ENCODE measurements at regions not wholly inside any gene's neighbourhood (a gene's known extent, or its start where the extent isn't known, plus 50 kb on each side); places are given as distances from the start of the nearest gene placed in this dataset.

DNA sequence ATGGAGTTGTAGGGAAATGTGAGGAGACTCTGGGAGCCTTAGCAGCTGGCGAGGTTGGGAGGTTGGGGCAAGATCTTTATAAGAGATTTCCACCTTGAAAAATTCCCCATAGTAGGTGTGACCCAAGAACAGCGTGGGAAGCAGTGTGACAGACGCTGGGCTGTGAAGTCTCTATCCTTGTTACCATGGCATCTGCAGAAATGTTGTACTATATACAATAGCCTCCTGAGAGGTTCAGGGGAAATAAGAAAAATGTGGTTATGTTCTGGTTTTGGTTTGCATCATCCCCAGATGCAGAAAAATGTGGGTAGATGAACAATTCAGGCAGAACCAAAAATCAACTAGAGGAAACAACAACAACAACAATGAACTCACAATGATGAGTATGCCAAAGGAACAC lies 498.6 kb downstream of the SH2D4B start:
- TF ChIP-seq, protein P1, sequence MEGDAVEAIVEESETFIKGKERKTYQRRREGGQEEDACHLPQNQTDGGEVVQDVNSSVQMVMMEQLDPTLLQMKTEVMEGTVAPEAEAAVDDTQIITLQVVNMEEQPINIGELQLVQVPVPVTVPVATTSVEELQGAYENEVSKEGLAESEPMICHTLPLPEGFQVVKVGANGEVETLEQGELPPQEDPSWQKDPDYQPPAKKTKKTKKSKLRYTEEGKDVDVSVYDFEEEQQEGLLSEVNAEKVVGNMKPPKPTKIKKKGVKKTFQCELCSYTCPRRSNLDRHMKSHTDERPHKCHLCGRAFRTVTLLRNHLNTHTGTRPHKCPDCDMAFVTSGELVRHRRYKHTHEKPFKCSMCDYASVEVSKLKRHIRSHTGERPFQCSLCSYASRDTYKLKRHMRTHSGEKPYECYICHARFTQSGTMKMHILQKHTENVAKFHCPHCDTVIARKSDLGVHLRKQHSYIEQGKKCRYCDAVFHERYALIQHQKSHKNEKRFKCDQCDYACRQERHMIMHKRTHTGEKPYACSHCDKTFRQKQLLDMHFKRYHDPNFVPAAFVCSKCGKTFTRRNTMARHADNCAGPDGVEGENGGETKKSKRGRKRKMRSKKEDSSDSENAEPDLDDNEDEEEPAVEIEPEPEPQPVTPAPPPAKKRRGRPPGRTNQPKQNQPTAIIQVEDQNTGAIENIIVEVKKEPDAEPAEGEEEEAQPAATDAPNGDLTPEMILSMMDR (IDR thresholded peaks at IDR 0.05; ENCODE audit: unreplicated experiment), result no peak
- no peak for DNase-seq
- Mint-ChIP-seq H3K9me3 (ENCODE audit: low read depth, unreplicated experiment) (peaks cover 5% of the 10 kb centered on the region), H3K36me3 (ENCODE audit: insufficient read depth, unreplicated experiment) (no peaks in the 10 kb centered on the region), H3K27me3 (ENCODE audit: unreplicated experiment) (peaks cover 18% of the 10 kb centered on the region), H3K27ac (ENCODE audit: unreplicated experiment) (no peak overlapping the region), H3K4me3 (ENCODE audit: low read depth, unreplicated experiment) (no peak overlapping the region), H3K4me1 (ENCODE audit: low read depth, unreplicated experiment) (no peaks in the 10 kb centered on the region)
- no TSS peak for BruUV-seq (replicated peaks)
- intact Hi-C loops (cut with micrococcal nuclease; ENCODE audit: unreplicated experiment), result no loop called here
- CTCF ChIA-PET, result no interaction called here

GRCh38 chr10:81040031-81040430 lies 502.3 kb downstream of the SH2D4B start:
- intact Hi-C loops (cut with micrococcal nuclease; ENCODE audit: unreplicated experiment), result no loop called here
- DNase-seq, result no peak
- H3K27me3 Mint-ChIP-seq (ENCODE audit: unreplicated experiment), result peaks cover 13% of the 10 kb centered on the region
- CTCF ChIA-PET, result no interaction called here
- peaks cover 3% of the 10 kb centered on the region for H3K9me3 Mint-ChIP-seq (ENCODE audit: low read depth, unreplicated experiment)
- TF ChIP-seq, protein P1 (IDR thresholded peaks at IDR 0.05; ENCODE audit: unreplicated experiment), result no peak
- no peak overlapping the region for H3K4me3 Mint-ChIP-seq (ENCODE audit: low read depth, unreplicated experiment)
- no peaks in the 10 kb centered on the region for H3K4me1 Mint-ChIP-seq (ENCODE audit: low read depth, unreplicated experiment)
- H3K36me3 Mint-ChIP-seq (ENCODE audit: insufficient read depth, unreplicated experiment), result no peaks in the 10 kb centered on the region
- BruUV-seq (replicated peaks), result no TSS peak
- no peak overlapping the region for H3K27ac Mint-ChIP-seq (ENCODE audit: unreplicated experiment)

DNA sequence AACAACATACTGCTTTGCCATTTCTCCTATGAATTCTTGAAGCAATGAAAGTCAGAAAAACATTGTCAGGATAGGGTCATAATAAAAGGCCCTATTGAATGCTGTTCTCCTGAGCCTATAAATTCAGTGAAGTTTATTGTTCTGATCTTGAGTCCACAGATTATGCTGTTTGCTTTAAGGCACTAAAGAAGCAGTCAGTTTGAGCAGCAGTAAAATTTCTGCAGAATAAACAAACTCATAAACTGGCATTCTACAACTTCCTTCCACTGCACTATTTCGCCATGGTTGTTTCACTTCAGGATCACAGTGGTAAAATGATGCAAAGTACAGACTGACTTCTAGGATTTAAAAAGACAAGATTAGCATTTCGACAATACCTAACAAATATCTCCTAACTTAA lies 503.2 kb downstream of the SH2D4B start:
- Mint-ChIP-seq H3K4me1 (ENCODE audit: low read depth, unreplicated experiment) (no peaks in the 10 kb centered on the region), H3K27ac (ENCODE audit: unreplicated experiment) (no peak overlapping the region), H3K36me3 (ENCODE audit: insufficient read depth, unreplicated experiment) (no peaks in the 10 kb centered on the region), H3K27me3 (ENCODE audit: unreplicated experiment) (peaks cover 3% of the 10 kb centered on the region), H3K9me3 (ENCODE audit: low read depth, unreplicated experiment) (no peaks in the 10 kb centered on the region), H3K4me3 (ENCODE audit: low read depth, unreplicated experiment) (no peak overlapping the region)
- no TSS peak for BruUV-seq (replicated peaks)
- CTCF ChIA-PET, result no interaction called here
- intact Hi-C loops (cut with micrococcal nuclease; ENCODE audit: unreplicated experiment), result no loop called here
- TF ChIP-seq, protein P1 (IDR thresholded peaks at IDR 0.05; ENCODE audit: unreplicated experiment), result no peak
- no peak for DNase-seq

DNA sequence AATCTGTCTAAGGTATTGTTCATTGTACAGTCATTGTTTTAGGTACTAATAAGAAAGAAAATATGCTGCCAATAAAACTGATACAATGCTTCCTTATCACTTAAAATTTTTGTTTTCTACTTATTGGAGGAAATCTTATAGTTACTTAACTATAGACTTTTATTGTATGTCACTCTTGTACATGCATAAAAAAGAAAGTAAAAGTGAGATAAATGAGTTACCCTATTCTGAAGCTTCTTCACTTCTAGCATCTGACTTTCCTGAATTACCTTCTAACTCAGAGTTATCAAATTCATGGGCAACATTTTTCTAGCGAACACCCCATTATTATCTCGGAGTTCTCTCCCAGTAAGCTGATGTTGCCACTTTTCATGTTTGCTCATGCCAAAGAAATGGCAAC lies 504.9 kb downstream of the SH2D4B start:
- Mint-ChIP-seq H3K9me3 (ENCODE audit: low read depth, unreplicated experiment) (no peaks in the 10 kb centered on the region), H3K27me3 (ENCODE audit: unreplicated experiment) (no peaks in the 10 kb centered on the region), H3K36me3 (ENCODE audit: insufficient read depth, unreplicated experiment) (no peaks in the 10 kb centered on the region), H3K27ac (ENCODE audit: unreplicated experiment) (no peak overlapping the region), H3K4me1 (ENCODE audit: low read depth, unreplicated experiment) (no peaks in the 10 kb centered on the region), H3K4me3 (ENCODE audit: low read depth, unreplicated experiment) (no peak overlapping the region)
- intact Hi-C loops (cut with micrococcal nuclease; ENCODE audit: unreplicated experiment), result no loop called here
- TF ChIP-seq, protein P1 (IDR thresholded peaks at IDR 0.05; ENCODE audit: unreplicated experiment), result no peak
- CTCF ChIA-PET, result interaction anchor here (0.6 kb wide), 1 partner anchor 95 kb away, joined by 3 read pairs; no protein-coding TSS in a partner anchor
- DNase-seq, result no peak
- no TSS peak for BruUV-seq (replicated peaks)
